H9 (cell line): ENCODE measurements at regions not wholly inside any gene's neighbourhood (a gene's known extent, or its start where the extent isn't known, plus 50 kb on each side); places are given as distances from the start of the nearest gene placed in this dataset.

Experiments used
- DNase-seq: peaks from one replicate; pipeline ENCODE4 v3.0.0-alpha.2; 2017
- H2AFZ ChIP-seq: one replicate; pipeline ENCODE4 v1.6.1; 2013; ENCODE audit warnings: mild to moderate bottlenecking, low read length, control low read depth, moderate library complexity
- H2AK5ac ChIP-seq: 2 replicates; pipeline ENCODE4 v1.6.1; 2013; ENCODE audit warnings: low read length, control low read depth, mixed read lengths; ENCODE audit not compliant: insufficient read length
- H2BK120ac ChIP-seq: one replicate; pipeline ENCODE4 v1.6.1; 2013; ENCODE audit warnings: low read depth, mild to moderate bottlenecking, low read length, control low read depth, inconsistent platforms; ENCODE audit not compliant: poor library complexity, severe bottlenecking
- H2BK12ac ChIP-seq: 2 replicates; pipeline ENCODE4 v1.6.1; 2013; ENCODE audit warnings: low read length, control low read depth, mixed read lengths, low read depth; ENCODE audit not compliant: insufficient read length
- H2BK15ac ChIP-seq: 2 replicates; pipeline ENCODE4 v1.6.1; 2013; ENCODE audit warnings: low read depth, low read length, control low read depth
- H2BK20ac ChIP-seq: one replicate; pipeline ENCODE4 v1.6.1; 2013; ENCODE audit warnings: low read depth, mild to moderate bottlenecking, low read length, control low read depth, inconsistent platforms; ENCODE audit not compliant: poor library complexity, severe bottlenecking
- H2BK5ac ChIP-seq: 2 replicates; pipeline ENCODE4 v1.6.1; 2013; ENCODE audit warnings: low read length, control low read depth, mixed read lengths; ENCODE audit not compliant: insufficient read length
- H3K14ac ChIP-seq: 2 replicates; pipeline ENCODE4 v1.6.1; 2013; ENCODE audit warnings: low read length, control low read depth; ENCODE audit not compliant: insufficient read depth
- H3K18ac ChIP-seq: 2 replicates; pipeline ENCODE4 v1.6.1; 2013; ENCODE audit warnings: low read depth, mild to moderate bottlenecking, mixed read lengths, low read length, control low read depth; ENCODE audit not compliant: insufficient read length
- H3K23ac ChIP-seq: 2 replicates; pipeline ENCODE4 v1.6.1; 2013; ENCODE audit warnings: low read length, control low read depth, mixed read lengths, low read depth; ENCODE audit not compliant: insufficient read length
- H3K23me2 ChIP-seq: 2 replicates; pipeline ENCODE4 v1.6.1; 2013; ENCODE audit warnings: low read depth, mild to moderate bottlenecking, mixed read lengths, low read length, control low read depth; ENCODE audit not compliant: insufficient read length, poor library complexity, severe bottlenecking
- H3K27ac ChIP-seq: 2 replicates; pipeline ENCODE4 v1.5.1; 2013; ENCODE audit warnings: low read length, control low read depth, mixed read lengths, low read depth; ENCODE audit not compliant: insufficient read length
- H3K27me3 ChIP-seq: 2 replicates; pipeline ENCODE4 v1.6.1; 2013; ENCODE audit warnings: low read length, control low read depth, inconsistent platforms; ENCODE audit not compliant: insufficient read depth
- H3K4ac ChIP-seq: 2 replicates; pipeline ENCODE4 v1.6.1; 2013; ENCODE audit warnings: low read depth, mild to moderate bottlenecking, control low read depth, inconsistent platforms, low read length, moderate library complexity
- H3K4me1 ChIP-seq: 2 replicates; pipeline ENCODE4 v1.6.1; 2013; ENCODE audit warnings: low read length, control low read depth, inconsistent platforms; ENCODE audit not compliant: insufficient read depth
- H3K4me2 ChIP-seq: 2 replicates; pipeline ENCODE4 v1.6.1; 2013; ENCODE audit warnings: low read length, control low read depth, mixed read lengths; ENCODE audit not compliant: insufficient read length, insufficient read depth
- H3K56ac ChIP-seq: 2 replicates; pipeline ENCODE4 v1.6.1; 2013; ENCODE audit warnings: low read depth, mild to moderate bottlenecking, mixed read lengths, low read length, control low read depth; ENCODE audit not compliant: insufficient read length
- H3K79me1 ChIP-seq: 2 replicates; pipeline ENCODE4 v1.6.1; 2013; ENCODE audit warnings: low read depth, mild to moderate bottlenecking, moderate library complexity, low read length, control low read depth, inconsistent platforms; ENCODE audit not compliant: insufficient read depth, poor library complexity, severe bottlenecking
- H3K79me2 ChIP-seq: 2 replicates; pipeline ENCODE4 v1.6.1; 2013; ENCODE audit warnings: low read length, control low read depth, inconsistent platforms; ENCODE audit not compliant: insufficient read depth
- H3K9ac ChIP-seq: 2 replicates; pipeline ENCODE4 v1.6.1; 2013; ENCODE audit warnings: low read length, control low read depth, mixed read lengths; ENCODE audit not compliant: insufficient read length; ENCODE audit errors: extremely low read depth
- H3K9me3 ChIP-seq: one replicate; pipeline ENCODE4 v1.6.1; 2013; ENCODE audit warnings: low read depth, low read length, inconsistent platforms; ENCODE audit not compliant: control insufficient read depth
- H3T11ph ChIP-seq: one replicate; pipeline ENCODE4 v1.6.1; 2013; ENCODE audit warnings: mild to moderate bottlenecking, low read length, control low read depth, inconsistent platforms
- H4K20me1 ChIP-seq: one replicate; pipeline ENCODE4 v1.6.1; 2013; ENCODE audit not compliant: control insufficient read depth, insufficient read length, insufficient read depth
- H4K5ac ChIP-seq: 2 replicates; pipeline ENCODE4 v1.6.1; 2013; ENCODE audit warnings: low read depth, mild to moderate bottlenecking, mixed read lengths, low read length, control low read depth; ENCODE audit not compliant: insufficient read length
- H4K8ac ChIP-seq: replicated peaks from 2 replicates; pipeline ENCODE4 v1.6.1; 2013; ENCODE audit warnings: low read length, control low read depth, mixed read lengths, low read depth; ENCODE audit not compliant: insufficient read length
- H4K91ac ChIP-seq: 2 replicates; pipeline ENCODE4 v1.6.1; 2013; ENCODE audit warnings: low read depth, mild to moderate bottlenecking, moderate library complexity, mixed read lengths, low read length, control low read depth; ENCODE audit not compliant: insufficient read length
- H3K27ac Mint-ChIP-seq, 3 experiments: 2 replicates in 2 of 3; 3 replicates in 1 of 3; pipeline ENCODE4 v1.8.0; 2020 to 2021; ENCODE audit warnings: mixed read lengths in 3 of 3, mild to moderate bottlenecking in 1 of 3, moderate library complexity in 1 of 3
- H3K27me3 Mint-ChIP-seq: 2 replicates; pipeline ENCODE4 v1.8.0; 2021; ENCODE audit warnings: low read depth, mild to moderate bottlenecking, moderate library complexity, mixed read lengths
- H3K36me3 Mint-ChIP-seq, 3 experiments: 2 replicates in 2 of 3; 3 replicates in 1 of 3; pipeline ENCODE4 v1.8.0; 2020 to 2021; ENCODE audit warnings: low read depth in 3 of 3, mixed read lengths in 3 of 3; ENCODE audit not compliant: insufficient read depth in 1 of 3
- H3K4me1 Mint-ChIP-seq, 2 experiments: 2 replicates each; pipeline ENCODE4 v1.8.0; 2020; ENCODE audit warnings: mixed read lengths in 2 of 2
- H3K4me3 Mint-ChIP-seq, 2 experiments: 2 replicates in 1 of 2; 3 replicates in 1 of 2; pipeline ENCODE4 v1.8.0; 2020 to 2021; ENCODE audit warnings: mild to moderate bottlenecking in 2 of 2, mixed read lengths in 2 of 2, moderate library complexity in 1 of 2
- H3K9me3 Mint-ChIP-seq, 2 experiments: 2 replicates in 1 of 2; 3 replicates in 1 of 2; pipeline ENCODE4 v1.8.0; 2020; ENCODE audit warnings: mild to moderate bottlenecking in 2 of 2, mixed read lengths in 2 of 2, moderate library complexity in 1 of 2
- WGBS: extraction: QIAGEN DNeasy Blood & Tissue Kit; methylation state at CpG from one replicate; pipeline ENCODE4 v1.1.7; 2013; ENCODE audit warnings: missing lambda C conversion rate, low lambda C conversion rate, mixed read lengths; ENCODE audit not compliant: insufficient read length; ENCODE audit errors: extremely low coverage; 5-methylcytosine and 5-hydroxymethylcytosine counted together
- TF ChIP-seq, protein P1 (sequence below): fragments of 200-600 bp; sonication (generic); conservative IDR thresholded peaks from 3 replicates; pipeline ENCODE4 v1.8.0; 2021; ENCODE audit warnings: antibody characterized with exemption, mild to moderate bottlenecking

DNA sequence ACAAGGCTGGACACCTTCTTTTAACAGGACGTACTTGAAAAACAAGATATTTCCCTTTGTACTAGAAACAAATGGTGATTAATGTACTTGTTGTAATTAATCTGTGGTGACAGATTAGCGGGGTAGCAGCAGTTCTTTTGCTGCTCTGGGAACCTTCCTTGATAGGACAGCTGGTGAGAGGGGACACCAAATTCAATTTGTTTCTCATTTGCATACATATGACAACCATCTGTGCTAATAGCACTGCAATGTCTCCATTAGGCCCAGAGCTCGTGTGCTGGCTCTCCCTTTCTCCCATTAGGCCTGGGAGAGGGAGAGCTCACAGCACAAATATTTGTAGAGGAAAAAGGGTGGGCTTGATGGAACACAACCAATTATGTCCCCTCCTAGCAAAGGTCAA, 221.0 kb upstream of the HS3ST3A1 start:
- Histone ChIP-seq H3K79me2 (no peaks in the 10 kb centered on the region), H3T11ph (no peak overlapping the region), H2BK12ac (no peak overlapping the region), H3K27ac (no peak overlapping the region), H3K4me2 (no peak overlapping the region), H4K5ac (no peak overlapping the region), H2BK15ac (no peak overlapping the region), H3K9me3 (no peaks in the 10 kb centered on the region), H4K20me1 (no peaks in the 10 kb centered on the region), H3K4ac (no peak overlapping the region), H4K8ac (no peak overlapping the region), H2BK120ac (no peak overlapping the region), H2AFZ (no peak overlapping the region), H3K18ac (no peak overlapping the region), H2BK5ac (no peak overlapping the region), H3K23me2 (no peaks in the 10 kb centered on the region), H3K14ac (no peak overlapping the region), H3K9ac (no peak overlapping the region), H3K23ac (no peak overlapping the region), H3K56ac (no peak overlapping the region), H4K91ac (no peak overlapping the region), H3K4me1 (no peaks in the 10 kb centered on the region), H2AK5ac (no peak overlapping the region), H3K27me3 (no peaks in the 10 kb centered on the region), H3K79me1 (no peaks in the 10 kb centered on the region), H2BK20ac (no peak overlapping the region)
- WGBS = no CpG with 5 or more reads among the region's 3 CpGs
- DNase-seq = no peak
- Mint-ChIP-seq H3K36me3 (no peaks in the 10 kb centered on the region), H3K4me3 (no peak overlapping the region), H3K27me3 (no peaks in the 10 kb centered on the region; the same call in 1 of the 2 replicates), H3K9me3 (no peaks in the 10 kb centered on the region), H3K4me1 (no peaks in the 10 kb centered on the region), H3K27ac (no peak overlapping the region)
- TF ChIP-seq, protein P1, sequence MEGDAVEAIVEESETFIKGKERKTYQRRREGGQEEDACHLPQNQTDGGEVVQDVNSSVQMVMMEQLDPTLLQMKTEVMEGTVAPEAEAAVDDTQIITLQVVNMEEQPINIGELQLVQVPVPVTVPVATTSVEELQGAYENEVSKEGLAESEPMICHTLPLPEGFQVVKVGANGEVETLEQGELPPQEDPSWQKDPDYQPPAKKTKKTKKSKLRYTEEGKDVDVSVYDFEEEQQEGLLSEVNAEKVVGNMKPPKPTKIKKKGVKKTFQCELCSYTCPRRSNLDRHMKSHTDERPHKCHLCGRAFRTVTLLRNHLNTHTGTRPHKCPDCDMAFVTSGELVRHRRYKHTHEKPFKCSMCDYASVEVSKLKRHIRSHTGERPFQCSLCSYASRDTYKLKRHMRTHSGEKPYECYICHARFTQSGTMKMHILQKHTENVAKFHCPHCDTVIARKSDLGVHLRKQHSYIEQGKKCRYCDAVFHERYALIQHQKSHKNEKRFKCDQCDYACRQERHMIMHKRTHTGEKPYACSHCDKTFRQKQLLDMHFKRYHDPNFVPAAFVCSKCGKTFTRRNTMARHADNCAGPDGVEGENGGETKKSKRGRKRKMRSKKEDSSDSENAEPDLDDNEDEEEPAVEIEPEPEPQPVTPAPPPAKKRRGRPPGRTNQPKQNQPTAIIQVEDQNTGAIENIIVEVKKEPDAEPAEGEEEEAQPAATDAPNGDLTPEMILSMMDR = no peak
